ENCODE measurements at regions not wholly inside any gene's neighbourhood (a gene's known extent, or its start where the extent isn't known, plus 50 kb on each side); places are given as distances from the start of the nearest gene placed in this dataset.
A peak's percentile ranks its signal among the peaks of the same experiment; 100 is the strongest.

GRCh38 chr4:26086621-26087441, 172.8 kb downstream of the SMIM20 start:
- intact Hi-C loops (cut with micrococcal nuclease): loop anchor here in 1 of 2 donors (10.0 kb wide), 1 partner anchor 238 kb away; the partner anchor contains the start of gene RBPJ
- WGBS (ENCODE audit: insufficient coverage): 99% methylated on average over 6 of the region's 10 CpGs
- Histone ChIP-seq H3K9ac (ENCODE audit: insufficient read depth, low read length, poor library complexity, severe bottlenecking) (no peak overlapping the region), H3K4me1 (ENCODE audit: control insufficient read depth in 1 of 2, insufficient read depth in 2 of 2, low read length in 2 of 2) (peaks cover 16 to 18% of the 10 kb centered on the region in 2 donors), H3K4me2 (replicated peaks; ENCODE audit: extremely low read depth, low read length, poor library complexity, severe bottlenecking) (no peak overlapping the region), H3K9me3 (replicated peaks in 1 of 2; ENCODE audit: control insufficient read depth in 1 of 2, insufficient read depth in 1 of 2, low read length in 2 of 2) (peaks cover 3 to 13% of the 10 kb centered on the region in 2 donors), H3K27me3 (ENCODE audit: control insufficient read depth in 2 of 2, insufficient read depth in 2 of 2, low read length in 2 of 2) (peaks cover 0 to 5% of the 10 kb centered on the region in 2 donors), H3K79me2 (ENCODE audit: insufficient read depth, low read length) (no peaks in the 10 kb centered on the region), H4K20me1 (ENCODE audit: insufficient read depth, low read length) (no peaks in the 10 kb centered on the region), H3K36me3 (replicated peaks in 1 of 2; ENCODE audit: control insufficient read depth in 1 of 2, insufficient read depth in 2 of 2, low read length in 2 of 2) (no peaks in the 10 kb centered on the region), H3K27ac (ENCODE audit: low read depth in 1 of 2, low read length in 2 of 2) (no peak overlapping the region), H3K4me3 (replicated peaks in 1 of 3; ENCODE audit: low read depth in 2 of 3, low read length in 3 of 3) (no peak overlapping the region), H2AFZ (ENCODE audit: insufficient read depth, low read depth, low read length, poor library complexity, severe bottlenecking) (no peak overlapping the region)
- Mint-ChIP-seq H3K27me3 (ENCODE audit: low read depth in 3 of 3) (peaks cover 9 to 16% (median 15%) of the 10 kb centered on the region in 3 donors), H3K27ac (no peak overlapping the region), H3K9me3 (peaks cover 7 to 18% (median 12%) of the 10 kb centered on the region in 7 donors), H3K36me3 (peaks cover 0 to 2% of the 10 kb centered on the region in 2 donors), H3K4me1 (peaks cover 28% of the 10 kb centered on the region), H3K4me3 (no peak overlapping the region)
- TF ChIP-seq CTCF (IDR thresholded peaks at IDR 0.05): no peak
- no peak for DNase-seq

GRCh38 chr4:26088433-26088928, 174.5 kb downstream of the SMIM20 start:
- no peaks in the 10 kb centered on the region for H3K36me3 ChIP-seq (replicated peaks in 1 of 2; ENCODE audit: control insufficient read depth in 1 of 2, insufficient read depth in 2 of 2, low read length in 2 of 2)
- no peak overlapping the region for H3K9ac ChIP-seq (ENCODE audit: insufficient read depth, low read length, poor library complexity, severe bottlenecking)
- Mint-ChIP-seq H3K4me3 (no peak overlapping the region), H3K27me3 (ENCODE audit: low read depth in 3 of 3) (peaks cover 12 to 21% (median 16%) of the 10 kb centered on the region in 3 donors), H3K27ac (peak overlapping the region in 6 of 7 donors; percentile 20 to 88 (median 70)), H3K4me1 (peaks cover 14% of the 10 kb centered on the region), H3K9me3 (peaks cover 9 to 22% (median 15%) of the 10 kb centered on the region in 7 donors), H3K36me3 (peaks cover 0 to 2% of the 10 kb centered on the region in 2 donors)
- DNase-seq: peak; percentile 64 to 95 (median 78)
- intact Hi-C loops (cut with micrococcal nuclease): loop anchor here in 1 of 2 donors (10.0 kb wide), 1 partner anchor 236 kb away; the partner anchor contains the start of gene RBPJ
- H3K4me3 ChIP-seq (replicated peaks in 1 of 3; ENCODE audit: low read depth in 2 of 3, low read length in 3 of 3): no peak overlapping the region
- H4K20me1 ChIP-seq (ENCODE audit: insufficient read depth, low read length): no peaks in the 10 kb centered on the region
- no peak overlapping the region for H2AFZ ChIP-seq (ENCODE audit: insufficient read depth, low read depth, low read length, poor library complexity, severe bottlenecking)
- H3K27me3 ChIP-seq (ENCODE audit: control insufficient read depth in 2 of 2, insufficient read depth in 2 of 2, low read length in 2 of 2): peaks cover 0 to 5% of the 10 kb centered on the region in 2 donors
- no peaks in the 10 kb centered on the region for H3K79me2 ChIP-seq (ENCODE audit: insufficient read depth, low read length)
- H3K4me1 ChIP-seq (ENCODE audit: control insufficient read depth in 1 of 2, insufficient read depth in 2 of 2, low read length in 2 of 2): peaks cover 5% of the 10 kb centered on the region in 2 donors
- no peak for TF ChIP-seq CTCF (IDR thresholded peaks at IDR 0.05)
- no peak overlapping the region for H3K4me2 ChIP-seq (replicated peaks; ENCODE audit: extremely low read depth, low read length, poor library complexity, severe bottlenecking)
- H3K9me3 ChIP-seq (replicated peaks in 1 of 2; ENCODE audit: control insufficient read depth in 1 of 2, insufficient read depth in 1 of 2, low read length in 2 of 2): peaks cover 3 to 13% of the 10 kb centered on the region in 2 donors
- no peak overlapping the region for H3K27ac ChIP-seq (ENCODE audit: low read depth in 1 of 2, low read length in 2 of 2)
- whole genome bisulfite sequencing (ENCODE audit: insufficient coverage): no CpG with 5 or more reads among the region's 4 CpGs

Data from CD14-positive monocyte (primary cell).